Caco-2 (cell line): ENCODE measurements at regions not wholly inside any gene's neighbourhood (a gene's known extent, or its start where the extent isn't known, plus 50 kb on each side); places are given as distances from the start of the nearest gene placed in this dataset.

Source experiments
- BruUV-seq: library from RNA; stranded (reverse); fragments of 400-500 nt; replicated peaks from 2 replicates; lab custom pipeline; 2021; lab: Mats Ljungman, UMichigan
- CTCF ChIA-PET: fragments of 300-600 bp; sonication (Branson Sonifier 250); formaldehyde crosslinking; loops from one replicate; lab custom pipeline; 2022; ENCODE audit warnings: antibody characterized with exemption; lab: Charles Lee
- POLR2A ChIA-PET: fragments of 300-600 bp; sonication (Branson Sonifier 250); formaldehyde crosslinking; loops from one replicate; lab custom pipeline; 2022; ENCODE audit warnings: antibody characterized with exemption; lab: Charles Lee
- DNase-seq, 2 experiments: peaks; one replicate each; pipeline versions ENCODE4 v3.0.0 to v3.0.0-alpha.2; 2020 to 2022
- H3K27me3 ChIP-seq: replicated peaks from 2 replicates; pipeline ENCODE4 v1.6.0; 2011; ENCODE audit warnings: low read length; ENCODE audit not compliant: control insufficient read depth, insufficient read depth
- H3K36me3 ChIP-seq: 2 replicates; pipeline ENCODE4 v1.5.1; 2011; ENCODE audit warnings: low read length; ENCODE audit not compliant: control insufficient read depth, insufficient read depth
- H3K4me1 ChIP-seq: fragments of 250-450 bp; sonication (Bioruptor Pico); 2 replicates; pipeline ENCODE4 v1.5.1; 2020; ENCODE audit warnings: mild to moderate bottlenecking
- H3K4me3 ChIP-seq: 2 replicates; pipeline ENCODE4 v1.5.1; 2011; ENCODE audit warnings: low read depth, mild to moderate bottlenecking, control low read depth, low read length
- H3K9me3 ChIP-seq: fragments of 250-450 bp; sonication (Bioruptor Pico); 2 replicates; pipeline ENCODE4 v1.5.1; 2020; ENCODE audit warnings: mild to moderate bottlenecking, moderate library complexity
- H3K27ac Mint-ChIP-seq: one replicate; pipeline ENCODE4 v1.8.0; 2022; ENCODE audit warnings: mixed read lengths; ENCODE audit not compliant: unreplicated experiment
- H3K27me3 Mint-ChIP-seq: one replicate; pipeline ENCODE4 v1.8.0; 2022; ENCODE audit warnings: mixed read lengths; ENCODE audit not compliant: insufficient read depth, unreplicated experiment
- H3K36me3 Mint-ChIP-seq: one replicate; pipeline ENCODE4 v1.8.0; 2022; ENCODE audit warnings: mild to moderate bottlenecking, mixed read lengths; ENCODE audit not compliant: insufficient read depth, unreplicated experiment
- H3K4me1 Mint-ChIP-seq: one replicate; pipeline ENCODE4 v1.8.0; 2022; ENCODE audit warnings: low read depth, mixed read lengths; ENCODE audit not compliant: unreplicated experiment
- H3K4me3 Mint-ChIP-seq: one replicate; pipeline ENCODE4 v1.8.0; 2022; ENCODE audit warnings: mild to moderate bottlenecking, moderate library complexity, mixed read lengths; ENCODE audit not compliant: unreplicated experiment
- H3K9me3 Mint-ChIP-seq: one replicate; pipeline ENCODE4 v1.8.0; 2022; ENCODE audit warnings: mixed read lengths; ENCODE audit not compliant: unreplicated experiment
- intact Hi-C: fragments of 100-400 bp; cut with micrococcal nuclease; formaldehyde crosslinking; loops from one replicate; pipeline ENCODE4 v1.10.0; 2022; ENCODE audit not compliant: unreplicated experiment
- TF ChIP-seq, protein P1 (sequence below), 2 experiments: fragments of 200-600 bp in 1 of 2; IDR thresholded peaks; 1 replicate in 1 of 2; 2 replicates in 1 of 2; pipeline versions ENCODE4 v1.5.1 to v1.8.0; 2011 to 2022; ENCODE audit warnings: antibody characterized with exemption in 1 of 2, control low read depth in 1 of 2, inconsistent platforms in 1 of 2, low read depth in 1 of 2, low read length in 1 of 2, mild to moderate bottlenecking in 1 of 2, moderate library complexity in 1 of 2; ENCODE audit not compliant: insufficient read depth in 1 of 2, severe bottlenecking in 1 of 2, unreplicated experiment in 1 of 2

DNA sequence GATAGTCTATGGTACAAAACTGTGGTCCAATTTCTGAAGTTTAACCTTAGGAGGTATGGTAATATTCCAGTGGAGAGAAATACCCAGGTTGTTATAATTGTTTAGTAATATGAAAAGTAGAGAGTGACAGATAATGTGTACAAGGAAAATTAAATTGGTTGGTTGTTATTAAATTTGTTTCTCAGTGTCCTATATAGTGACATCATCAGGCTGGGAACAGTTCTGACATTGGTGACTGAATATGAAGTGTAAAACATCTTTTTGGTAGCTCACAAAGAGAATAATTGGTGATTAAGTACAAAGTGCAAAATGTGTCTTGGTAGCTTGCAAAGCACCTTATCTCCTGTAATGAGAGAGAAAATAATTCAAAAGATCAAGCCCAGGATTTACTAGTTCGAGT lies 1806.1 kb upstream of the CDH6 start:
- BruUV-seq: no TSS peak

DNA sequence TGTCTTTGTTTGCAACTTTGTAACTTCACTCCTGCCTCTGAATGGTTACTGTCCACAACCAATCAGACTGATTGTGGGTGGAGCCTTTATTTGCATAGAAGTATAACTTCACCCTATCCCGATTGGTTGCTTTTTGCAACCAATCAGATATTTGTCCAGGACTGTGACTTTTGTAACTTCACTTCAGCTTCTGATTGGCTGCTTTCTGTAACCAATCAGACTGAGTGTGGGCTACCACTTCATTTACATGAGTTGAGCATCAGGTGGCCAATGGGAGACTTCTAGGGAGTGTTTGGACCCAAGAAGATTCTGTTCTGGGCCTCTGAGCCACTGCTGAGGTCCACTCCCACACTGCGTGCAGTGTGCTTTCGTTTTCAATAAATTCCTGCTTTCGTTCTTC lies 1810.7 kb upstream of the CDH6 start:
- no peak overlapping the region for H3K27ac Mint-ChIP-seq
- no peaks in the 10 kb centered on the region for H3K4me1 Mint-ChIP-seq
- DNase-seq: no peak
- TF ChIP-seq, protein P1, sequence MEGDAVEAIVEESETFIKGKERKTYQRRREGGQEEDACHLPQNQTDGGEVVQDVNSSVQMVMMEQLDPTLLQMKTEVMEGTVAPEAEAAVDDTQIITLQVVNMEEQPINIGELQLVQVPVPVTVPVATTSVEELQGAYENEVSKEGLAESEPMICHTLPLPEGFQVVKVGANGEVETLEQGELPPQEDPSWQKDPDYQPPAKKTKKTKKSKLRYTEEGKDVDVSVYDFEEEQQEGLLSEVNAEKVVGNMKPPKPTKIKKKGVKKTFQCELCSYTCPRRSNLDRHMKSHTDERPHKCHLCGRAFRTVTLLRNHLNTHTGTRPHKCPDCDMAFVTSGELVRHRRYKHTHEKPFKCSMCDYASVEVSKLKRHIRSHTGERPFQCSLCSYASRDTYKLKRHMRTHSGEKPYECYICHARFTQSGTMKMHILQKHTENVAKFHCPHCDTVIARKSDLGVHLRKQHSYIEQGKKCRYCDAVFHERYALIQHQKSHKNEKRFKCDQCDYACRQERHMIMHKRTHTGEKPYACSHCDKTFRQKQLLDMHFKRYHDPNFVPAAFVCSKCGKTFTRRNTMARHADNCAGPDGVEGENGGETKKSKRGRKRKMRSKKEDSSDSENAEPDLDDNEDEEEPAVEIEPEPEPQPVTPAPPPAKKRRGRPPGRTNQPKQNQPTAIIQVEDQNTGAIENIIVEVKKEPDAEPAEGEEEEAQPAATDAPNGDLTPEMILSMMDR (IDR thresholded peaks at IDR 0.05; ENCODE audit: insufficient read depth in 1 of 2, low read depth in 1 of 2, low read length in 1 of 2, severe bottlenecking in 1 of 2, unreplicated experiment in 1 of 2): no peak
- H3K9me3 Mint-ChIP-seq: no peaks in the 10 kb centered on the region
- BruUV-seq: no TSS peak
- Histone ChIP-seq H3K27me3 (no peaks in the 10 kb centered on the region), H3K9me3 (no peaks in the 10 kb centered on the region), H3K36me3 (no peaks in the 10 kb centered on the region), H3K4me3 (no peak overlapping the region), H3K4me1 (no peaks in the 10 kb centered on the region)
- CTCF ChIA-PET: no interaction called here
- H3K27me3 Mint-ChIP-seq: no peaks in the 10 kb centered on the region
- no peak overlapping the region for H3K4me3 Mint-ChIP-seq
- POLR2A ChIA-PET: no interaction called here
- no peaks in the 10 kb centered on the region for H3K36me3 Mint-ChIP-seq
- intact Hi-C loops: no loop called here

More for the DNA sequence above, 1806.1 kb upstream of the CDH6 start:
- no peaks in the 10 kb centered on the region for H3K9me3 ChIP-seq
- Mint-ChIP-seq H3K4me3 (no peak overlapping the region), H3K36me3 (no peaks in the 10 kb centered on the region), H3K4me1 (no peaks in the 10 kb centered on the region), H3K9me3 (peaks cover 8% of the 10 kb centered on the region), H3K27ac (no peak overlapping the region), H3K27me3 (no peaks in the 10 kb centered on the region)
- POLR2A ChIA-PET: no interaction called here
- H3K4me3 ChIP-seq: no peak overlapping the region
- CTCF ChIA-PET: no interaction called here
- H3K36me3 ChIP-seq: no peaks in the 10 kb centered on the region
- TF ChIP-seq, protein P1 (IDR thresholded peaks at IDR 0.05; ENCODE audit: insufficient read depth in 1 of 2, low read depth in 1 of 2, low read length in 1 of 2, severe bottlenecking in 1 of 2, unreplicated experiment in 1 of 2): no peak
- DNase-seq: no peak
- intact Hi-C loops: no loop called here
- no peaks in the 10 kb centered on the region for H3K27me3 ChIP-seq
- H3K4me1 ChIP-seq: no peaks in the 10 kb centered on the region

DNA sequence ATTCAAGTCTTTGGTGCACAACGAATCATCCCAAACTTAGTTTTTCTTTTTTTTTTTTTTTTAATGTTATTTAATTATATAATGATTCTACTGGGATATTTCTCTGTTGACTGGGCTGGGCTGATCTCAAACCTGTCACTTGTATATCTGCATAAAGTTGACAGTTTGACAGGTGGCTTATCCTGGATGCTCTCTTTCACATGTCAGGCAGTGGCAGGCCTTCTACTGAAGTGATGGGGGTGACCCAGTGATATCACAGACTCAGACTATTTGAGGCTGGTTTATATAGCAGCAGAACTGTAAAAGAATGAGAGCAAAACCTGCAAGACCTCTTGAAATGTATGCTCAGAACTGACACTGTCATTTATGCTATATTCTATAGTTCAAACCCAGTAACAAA lies 1813.5 kb upstream of the CDH6 start:
- Mint-ChIP-seq H3K36me3 (no peaks in the 10 kb centered on the region), H3K27me3 (no peaks in the 10 kb centered on the region), H3K4me3 (no peak overlapping the region), H3K4me1 (no peaks in the 10 kb centered on the region), H3K27ac (no peak overlapping the region), H3K9me3 (no peaks in the 10 kb centered on the region)
- DNase-seq: no peak
- POLR2A ChIA-PET: no interaction called here
- Histone ChIP-seq H3K4me1 (no peaks in the 10 kb centered on the region), H3K9me3 (no peaks in the 10 kb centered on the region), H3K36me3 (no peaks in the 10 kb centered on the region), H3K27me3 (no peaks in the 10 kb centered on the region), H3K4me3 (no peak overlapping the region)
- TF ChIP-seq, protein P1 (IDR thresholded peaks at IDR 0.05; ENCODE audit: insufficient read depth in 1 of 2, low read depth in 1 of 2, low read length in 1 of 2, severe bottlenecking in 1 of 2, unreplicated experiment in 1 of 2): no peak
- CTCF ChIA-PET: no interaction called here
- no TSS peak for BruUV-seq
- intact Hi-C loops: no loop called here
